ENCODE measurements at regions not wholly inside any gene's neighbourhood (a gene's known extent, or its start where the extent isn't known, plus 50 kb on each side); places are given as distances from the start of the nearest gene placed in this dataset.

- TF ChIP-seq POLR2A (IDR thresholded peaks at IDR 0.05) (no peak), CTCF (IDR thresholded peaks at IDR 0.05 in 8 of 11, conservative IDR thresholded peaks at IDR 0.05 in 3 of 11) (no peak), POLR2AphosphoS5 (IDR thresholded peaks at IDR 0.05) (no peak)
Measured at GRCh38 chr6:128663238-128663637, 142.8 kb upstream of the PTPRK start.
